SK-N-MC (cell line): ENCODE measurements at regions not wholly inside any gene's neighbourhood (a gene's known extent, or its start where the extent isn't known, plus 50 kb on each side); places are given as distances from the start of the nearest gene placed in this dataset.

Experiments used
- DNase-seq: peaks from one replicate; pipeline ENCODE4 v3.0.0-alpha.2; 2011; ENCODE audit warnings: low read depth, low spot score
- H3K27ac ChIP-seq: fragments of 200-600 bp; sonication (generic); 2 replicates; pipeline ENCODE4 v1.5.1; 2016; ENCODE audit warnings: mixed run types
- H3K36me3 ChIP-seq: fragments of 200-600 bp; sonication (generic); 2 replicates; pipeline ENCODE4 v1.6.1; 2017; ENCODE audit warnings: antibody characterized with exemption, low read length, mixed read lengths; ENCODE audit not compliant: insufficient read depth
- H3K4me3 ChIP-seq: fragments of 200-600 bp; sonication (generic); 2 replicates; pipeline ENCODE4 v1.5.1; 2016
- H3K9ac ChIP-seq: fragments of 200-600 bp; sonication (generic); 2 replicates; pipeline ENCODE4 v1.8.0; 2017; ENCODE audit warnings: mixed run types, mixed read lengths; ENCODE audit not compliant: insufficient read length
- H3K9me3 ChIP-seq: fragments of 200-600 bp; sonication (generic); 2 replicates; pipeline ENCODE4 v1.6.1; 2017; ENCODE audit warnings: low read depth, mild to moderate bottlenecking, antibody characterized with exemption, low read length, moderate library complexity, mixed read lengths
- EZH2 ChIP-seq: fragments of 200-600 bp; sonication (generic); IDR thresholded peaks from one replicate; pipeline ENCODE4 v1.6.1; 2017; ENCODE audit warnings: antibody characterized with exemption
- FOXP2 ChIP-seq: optimal IDR thresholded peaks from 2 replicates; pipeline ENCODE3; 2011; ENCODE audit warnings: mild to moderate bottlenecking, moderate library complexity; ENCODE audit not compliant: insufficient read depth; ENCODE audit errors: extremely low read length, control extremely low read depth
- POLR2AphosphoS5 ChIP-seq: IDR thresholded peaks from 2 replicates; pipeline ENCODE4 v1.6.1; 2012; ENCODE audit warnings: mild to moderate bottlenecking, low read depth, low read length, borderline replicate concordance

DNA sequence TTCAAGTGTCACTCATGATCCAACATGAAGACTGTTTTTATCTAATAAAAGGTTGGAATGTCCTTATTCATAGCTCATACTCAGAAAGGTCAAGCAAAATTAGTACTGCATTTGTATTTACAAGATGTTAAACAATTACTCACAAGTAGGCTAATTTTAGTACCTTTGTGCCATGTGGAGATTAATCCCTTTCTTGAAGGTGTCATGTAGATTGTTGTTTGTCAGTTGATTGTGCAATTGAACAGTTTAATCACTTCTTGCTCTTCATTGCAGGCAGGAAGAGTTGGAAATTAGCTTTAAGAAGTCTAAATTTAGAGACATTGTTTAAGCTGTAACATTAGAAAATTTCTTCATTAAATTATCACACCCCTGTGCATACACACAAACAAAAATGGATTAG, 847.1 kb downstream of the KCNT2 start:
- TF ChIP-seq POLR2AphosphoS5 (no peak), FOXP2 (no peak), EZH2 (no peak)
- Histone ChIP-seq H3K4me3 (no peak overlapping the region), H3K36me3 (no peaks in the 10 kb centered on the region), H3K9me3 (no peaks in the 10 kb centered on the region), H3K9ac (no peak overlapping the region), H3K27ac (no peak overlapping the region)
- DNase-seq = no peak

DNA sequence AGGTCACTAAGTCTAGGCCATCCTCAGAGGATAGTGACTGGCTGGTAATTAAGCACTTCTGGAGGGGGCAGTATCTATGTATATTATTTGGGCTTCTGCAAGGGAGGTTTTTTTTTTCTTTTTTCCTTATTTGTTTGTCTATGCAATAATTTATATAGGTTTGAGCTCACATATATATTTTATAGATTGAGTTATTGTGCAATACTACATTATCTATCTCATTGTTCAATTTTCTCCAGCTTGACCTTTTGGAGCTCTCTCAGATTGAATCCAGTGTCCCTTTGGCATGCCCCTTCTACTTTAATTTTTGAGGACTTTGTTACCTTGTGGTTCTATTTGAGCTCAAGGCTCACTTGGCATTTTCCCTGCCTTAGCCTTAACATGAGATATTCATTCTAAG, 852.1 kb downstream of the KCNT2 start:
- no peaks in the 10 kb centered on the region for H3K9me3 ChIP-seq
- H3K36me3 ChIP-seq = no peaks in the 10 kb centered on the region
- no peak overlapping the region for H3K4me3 ChIP-seq
- DNase-seq = no peak
- TF ChIP-seq EZH2 = no peak
- no peak for TF ChIP-seq FOXP2
- no peak for TF ChIP-seq POLR2AphosphoS5
- H3K9ac ChIP-seq = no peak overlapping the region
- H3K27ac ChIP-seq = no peak overlapping the region

DNA sequence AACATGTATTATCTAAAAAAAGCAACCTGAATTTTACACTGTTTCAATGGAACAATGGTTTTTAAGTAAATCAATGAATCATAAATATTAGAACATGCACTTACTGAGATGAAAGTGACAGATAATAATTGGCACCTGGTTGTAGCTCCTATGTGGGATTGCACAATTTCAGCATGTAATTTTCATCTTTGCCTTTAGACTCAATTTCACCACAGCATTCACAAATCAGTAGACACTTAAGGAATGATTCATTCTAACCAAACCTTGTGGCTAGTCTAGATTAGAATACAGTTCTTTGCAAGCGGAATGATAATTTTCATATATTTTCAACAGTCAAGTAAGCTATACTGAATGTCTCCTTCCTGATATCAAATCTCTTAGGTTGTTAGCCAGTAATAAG, 853.4 kb downstream of the KCNT2 start:
- no peak overlapping the region for H3K27ac ChIP-seq
- no peak for DNase-seq
- TF ChIP-seq EZH2 (no peak), FOXP2 (no peak), POLR2AphosphoS5 (no peak)

DNA sequence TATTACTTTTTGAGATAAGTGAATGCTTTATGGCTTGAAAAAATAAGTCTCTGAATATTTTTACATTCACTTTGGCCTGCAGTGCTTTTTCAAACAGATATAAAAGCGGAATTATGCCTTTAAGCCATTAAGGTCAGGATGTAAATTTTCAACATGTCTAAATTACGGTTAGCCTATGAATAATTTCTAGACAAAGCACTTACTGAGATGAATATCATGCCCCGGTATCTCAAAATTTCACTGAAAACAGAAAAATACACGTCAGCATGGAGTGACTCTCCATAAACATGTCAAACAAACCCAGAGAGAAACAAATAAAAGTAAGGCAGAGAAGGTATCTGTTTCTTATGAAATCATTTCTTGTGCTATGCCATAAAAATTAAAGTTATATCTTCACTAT, 853.9 kb downstream of the KCNT2 start:
- DNase-seq = no peak
- Histone ChIP-seq H3K36me3 (no peaks in the 10 kb centered on the region), H3K27ac (no peak overlapping the region), H3K9me3 (no peaks in the 10 kb centered on the region), H3K4me3 (no peak overlapping the region), H3K9ac (no peak overlapping the region)
- no peak for TF ChIP-seq EZH2
- TF ChIP-seq POLR2AphosphoS5 = no peak
- no peak for TF ChIP-seq FOXP2

More for the DNA sequence above, 853.4 kb downstream of the KCNT2 start:
- H3K9ac ChIP-seq = no peak overlapping the region
- no peaks in the 10 kb centered on the region for H3K9me3 ChIP-seq
- no peak overlapping the region for H3K4me3 ChIP-seq
- no peaks in the 10 kb centered on the region for H3K36me3 ChIP-seq

DNA sequence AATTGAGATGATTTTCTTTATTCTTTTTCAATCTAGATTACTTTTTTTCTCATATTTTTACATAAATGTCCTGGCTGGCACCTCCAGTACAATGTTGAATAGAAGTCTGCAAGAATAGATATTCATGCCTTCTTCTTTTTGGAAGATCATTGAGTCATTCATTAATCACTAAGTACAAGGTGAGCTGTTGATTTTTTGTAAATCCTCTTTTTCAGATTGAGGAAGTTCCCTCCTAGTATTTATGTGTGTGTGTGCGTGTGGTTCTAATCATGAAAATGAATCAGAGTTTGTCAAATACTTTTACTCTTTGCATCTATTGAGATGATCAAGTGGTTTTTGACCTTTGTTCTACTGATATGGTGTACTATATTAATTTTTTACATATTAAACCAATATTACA, 859.3 kb downstream of the KCNT2 start:
- no peak for TF ChIP-seq EZH2
- TF ChIP-seq FOXP2 = no peak
- no peak for TF ChIP-seq POLR2AphosphoS5
- Histone ChIP-seq H3K4me3 (no peak overlapping the region), H3K9me3 (no peaks in the 10 kb centered on the region), H3K36me3 (no peaks in the 10 kb centered on the region), H3K9ac (no peak overlapping the region), H3K27ac (no peak overlapping the region)
- no peak for DNase-seq

DNA sequence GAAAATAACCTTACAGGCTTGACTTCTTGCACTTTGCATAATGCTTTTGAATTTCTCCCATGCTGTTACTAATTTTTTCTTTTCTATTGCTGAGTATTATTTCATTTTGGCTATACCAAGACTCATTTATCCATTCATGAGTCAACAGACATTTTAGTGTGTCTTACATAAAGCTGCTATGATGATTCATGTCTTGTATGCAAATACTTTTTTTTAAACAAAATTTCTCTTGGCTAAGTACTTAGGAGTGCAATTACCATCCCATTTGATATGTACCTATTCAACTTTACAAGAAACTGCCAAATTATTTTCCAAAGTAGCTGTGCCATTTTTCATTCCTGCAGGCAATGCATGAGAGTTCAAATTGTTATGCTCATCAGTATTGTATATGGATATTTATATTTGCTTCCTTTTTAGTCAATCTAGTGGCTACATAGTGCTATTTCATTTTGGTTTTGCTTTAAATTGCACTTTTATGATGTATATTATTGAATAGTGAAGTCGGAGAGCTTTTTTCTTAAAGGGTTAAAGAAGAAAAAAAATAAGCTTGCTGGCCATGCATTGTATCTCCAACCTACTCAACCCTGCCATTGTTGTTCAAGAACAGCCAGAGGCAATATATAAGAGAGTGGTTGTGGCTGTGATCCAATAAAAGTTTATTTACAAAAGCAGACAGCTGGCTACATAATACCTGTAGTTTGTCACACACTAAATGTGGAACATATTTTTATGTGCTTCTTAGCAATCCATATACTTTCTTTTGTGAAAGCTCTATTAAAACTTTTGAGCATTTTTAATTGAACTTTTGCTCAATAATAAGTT, 862.8 kb downstream of the KCNT2 start:
- no peaks in the 10 kb centered on the region for H3K36me3 ChIP-seq
- no peak overlapping the region for H3K27ac ChIP-seq
- H3K9ac ChIP-seq = no peak overlapping the region
- TF ChIP-seq FOXP2 (no peak), EZH2 (no peak), POLR2AphosphoS5 (no peak)
- H3K4me3 ChIP-seq = no peak overlapping the region
- no peaks in the 10 kb centered on the region for H3K9me3 ChIP-seq
- DNase-seq = no peak

DNA sequence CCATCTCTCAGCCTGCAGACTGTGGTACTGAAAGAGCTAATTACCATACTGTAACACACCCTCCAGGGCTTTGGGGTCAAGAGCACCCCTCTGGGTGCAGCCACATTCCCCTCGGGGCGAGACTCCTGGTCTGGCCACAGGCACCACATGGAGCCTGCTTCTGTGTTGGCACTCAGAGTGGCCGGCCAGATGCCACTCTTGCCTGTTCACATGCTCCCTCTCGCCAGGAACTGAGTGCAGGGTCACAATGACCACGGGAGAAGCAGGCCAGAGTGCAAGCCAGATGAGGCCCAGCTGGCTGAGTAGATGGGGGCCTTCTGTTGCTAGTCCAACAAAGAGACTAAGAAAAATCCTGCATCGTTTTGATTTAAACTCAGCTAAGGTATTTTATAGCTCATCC, 864.0 kb downstream of the KCNT2 start:
- Histone ChIP-seq H3K4me3 (no peak overlapping the region), H3K27ac (no peak overlapping the region), H3K36me3 (no peaks in the 10 kb centered on the region), H3K9me3 (no peaks in the 10 kb centered on the region), H3K9ac (no peak overlapping the region)
- no peak for DNase-seq
- TF ChIP-seq EZH2 (no peak), FOXP2 (no peak), POLR2AphosphoS5 (no peak)

DNA sequence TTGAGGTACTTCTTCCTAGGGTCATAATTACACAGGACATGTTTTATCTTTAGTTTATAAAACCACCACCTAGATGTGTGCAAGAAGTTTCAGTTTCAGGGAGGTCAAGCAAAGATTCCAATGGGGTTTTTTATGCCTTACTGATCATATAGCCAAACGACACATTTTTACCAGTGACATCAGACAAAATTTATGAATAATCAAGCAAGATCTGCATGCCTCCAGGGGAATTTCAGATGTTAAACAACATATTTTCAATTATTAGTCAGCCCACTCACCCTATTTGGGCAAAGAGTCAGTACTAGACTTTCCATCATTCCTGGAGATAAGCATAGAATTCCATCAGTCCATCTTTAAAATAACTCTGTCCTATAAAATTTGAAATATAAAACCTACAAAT, 867.4 kb downstream of the KCNT2 start:
- TF ChIP-seq POLR2AphosphoS5 = no peak
- TF ChIP-seq EZH2 = no peak
- no peak for TF ChIP-seq FOXP2
- DNase-seq = no peak

More for the DNA sequence above, 867.4 kb downstream of the KCNT2 start:
- Histone ChIP-seq H3K9ac (no peak overlapping the region), H3K27ac (no peak overlapping the region), H3K9me3 (no peaks in the 10 kb centered on the region), H3K4me3 (no peak overlapping the region), H3K36me3 (no peaks in the 10 kb centered on the region)
